Vagina (tissue), 2 donors: ENCODE measurements at regions not wholly inside any gene's neighbourhood (a gene's known extent, or its start where the extent isn't known, plus 50 kb on each side); places are given as distances from the start of the nearest gene placed in this dataset.

Experiments
- DNase-seq, 2 donors: peaks; one replicate each; pipeline ENCODE4 v3.0.0-alpha.2; 2017; ENCODE audit errors: extremely low spot score in 2 of 2
- H3K27ac ChIP-seq: fragments of 200-600 bp; sonication (generic); one replicate; pipeline ENCODE4 v1.5.1; 2019
- H3K27me3 ChIP-seq: fragments of 200-600 bp; sonication (generic); one replicate; pipeline ENCODE4 v1.5.1; 2019
- H3K36me3 ChIP-seq, 2 donors: fragments of 200-600 bp; sonication (generic); one replicate each; pipeline ENCODE4 v1.5.1; 2017 to 2019
- H3K4me1 ChIP-seq: fragments of 200-600 bp; sonication (generic); one replicate; pipeline ENCODE4 v1.5.1; 2019
- H3K4me3 ChIP-seq, 2 donors: fragments of 200-600 bp; sonication (generic); 1 replicate in 1 of 2; 2 replicates in 1 of 2; pipeline ENCODE4 v1.5.1; 2016 to 2019
- H3K9me3 ChIP-seq: fragments of 200-600 bp; sonication (generic); one replicate; pipeline ENCODE4 v1.5.1; 2019
- CTCF ChIP-seq, 3 experiments: fragments of 450-650 bp in 2 of 3; fragments of 200-600 bp in 1 of 3; sonication (generic) in 1 of 3; IDR thresholded peaks; one replicate each; pipeline ENCODE4 v1.5.1; 2017 to 2019; ENCODE audit warnings: antibody characterized with exemption in 3 of 3, mild to moderate bottlenecking in 2 of 3, moderate library complexity in 2 of 3
- POLR2A ChIP-seq, 2 donors: fragments of 450-650 bp; IDR thresholded peaks; one replicate each; pipeline ENCODE4 v1.6.1; 2017; ENCODE audit warnings: antibody characterized with exemption in 2 of 2, mild to moderate bottlenecking in 2 of 2, moderate library complexity in 2 of 2
- POLR2AphosphoS5 ChIP-seq, 2 donors: sonication (generic); formaldehyde crosslinking; IDR thresholded peaks; one replicate each; pipeline ENCODE4 v1.9.0; 2017; ENCODE audit warnings: antibody characterized with exemption in 2 of 2, mild to moderate bottlenecking in 2 of 2, low read depth in 1 of 2; ENCODE audit not compliant: insufficient read depth in 1 of 2
- intact Hi-C: fragments of 100-400 bp; cut with DNase I; formaldehyde crosslinking; loops from one replicate; pipeline ENCODE4 v1.15.1; 2023

- Histone ChIP-seq H3K4me1 (no peaks in the 10 kb centered on the region), H3K36me3 (no peaks in the 10 kb centered on the region), H3K4me3 (no peak overlapping the region), H3K27ac (no peak overlapping the region), H3K9me3 (no peaks in the 10 kb centered on the region), H3K27me3 (no peaks in the 10 kb centered on the region)
- TF ChIP-seq POLR2A (IDR thresholded peaks at IDR 0.05) (no peak), POLR2AphosphoS5 (IDR thresholded peaks at IDR 0.05; ENCODE audit: insufficient read depth in 1 of 2, low read depth in 1 of 2) (no peak), CTCF (IDR thresholded peaks at IDR 0.05) (no peak)
- peak in 1 of 2 donors; percentile 74 for DNase-seq
- intact Hi-C loops: no loop called here
Measured at GRCh38 chr2:8031370-8031769, 650.5 kb upstream of the ID2 start.

GRCh38 chr2:8033546-8034096 is 648.2 kb upstream of the ID2 start:
- DNase-seq: peak in 1 of 2 donors; percentile 42
- H3K4me3 ChIP-seq: no peak overlapping the region
- no peaks in the 10 kb centered on the region for H3K27me3 ChIP-seq
- no peak for TF ChIP-seq CTCF (IDR thresholded peaks at IDR 0.05)
- TF ChIP-seq POLR2A (IDR thresholded peaks at IDR 0.05): no peak
- no peak for TF ChIP-seq POLR2AphosphoS5 (IDR thresholded peaks at IDR 0.05; ENCODE audit: insufficient read depth in 1 of 2, low read depth in 1 of 2)
- H3K9me3 ChIP-seq: no peaks in the 10 kb centered on the region
- no peak overlapping the region for H3K27ac ChIP-seq
- intact Hi-C loops: no loop called here
- no peaks in the 10 kb centered on the region for H3K36me3 ChIP-seq
- no peaks in the 10 kb centered on the region for H3K4me1 ChIP-seq

GRCh38 chr2:8036366-8036765 is 645.5 kb upstream of the ID2 start:
- intact Hi-C loops: no loop called here
- no peak overlapping the region for H3K4me3 ChIP-seq
- no peaks in the 10 kb centered on the region for H3K36me3 ChIP-seq
- H3K27me3 ChIP-seq: no peaks in the 10 kb centered on the region
- no peak for DNase-seq
- TF ChIP-seq POLR2A (IDR thresholded peaks at IDR 0.05) (no peak), CTCF (IDR thresholded peaks at IDR 0.05) (no peak), POLR2AphosphoS5 (IDR thresholded peaks at IDR 0.05; ENCODE audit: insufficient read depth in 1 of 2, low read depth in 1 of 2) (no peak)
- H3K4me1 ChIP-seq: no peaks in the 10 kb centered on the region
- H3K9me3 ChIP-seq: no peaks in the 10 kb centered on the region
- H3K27ac ChIP-seq: no peak overlapping the region

GRCh38 chr2:8039732-8040131 is 642.1 kb upstream of the ID2 start:
- intact Hi-C loops: no loop called here
- no peak overlapping the region for H3K27ac ChIP-seq
- H3K27me3 ChIP-seq: no peaks in the 10 kb centered on the region
- DNase-seq: no peak
- no peak overlapping the region for H3K4me3 ChIP-seq
- no peaks in the 10 kb centered on the region for H3K4me1 ChIP-seq
- no peaks in the 10 kb centered on the region for H3K36me3 ChIP-seq
- H3K9me3 ChIP-seq: no peaks in the 10 kb centered on the region
- TF ChIP-seq POLR2A (IDR thresholded peaks at IDR 0.05): no peak
- TF ChIP-seq POLR2AphosphoS5 (IDR thresholded peaks at IDR 0.05; ENCODE audit: insufficient read depth in 1 of 2, low read depth in 1 of 2): no peak
- no peak for TF ChIP-seq CTCF (IDR thresholded peaks at IDR 0.05)

- intact Hi-C loops: no loop called here
- Histone ChIP-seq H3K36me3 (no peaks in the 10 kb centered on the region), H3K4me1 (no peaks in the 10 kb centered on the region), H3K4me3 (no peak overlapping the region), H3K27ac (no peak overlapping the region), H3K9me3 (no peaks in the 10 kb centered on the region), H3K27me3 (no peaks in the 10 kb centered on the region)
- peak in 1 of 2 donors; percentile 62 for DNase-seq
- TF ChIP-seq POLR2AphosphoS5 (IDR thresholded peaks at IDR 0.05; ENCODE audit: insufficient read depth in 1 of 2, low read depth in 1 of 2) (no peak), CTCF (IDR thresholded peaks at IDR 0.05) (no peak), POLR2A (IDR thresholded peaks at IDR 0.05) (no peak)
Measured at GRCh38 chr2:8043295-8043694, 638.6 kb upstream of the ID2 start.
